B cell (primary cell): ENCODE measurements at regions not wholly inside any gene's neighbourhood (a gene's known extent, or its start where the extent isn't known, plus 50 kb on each side); places are given as distances from the start of the nearest gene placed in this dataset.

Source experiments
- ATAC-seq: fragments of 200-7000 bp; cut with Tn5 transposase; one replicate; pipeline ENCODE4 v1.10.0; 2021; ENCODE audit warnings: low read depth, mild to moderate bottlenecking, moderate number of reproducible peaks, moderate library complexity
- CTCF ChIA-PET: fragments of 350-600 bp; sonication (Branson Sonifier 250); formaldehyde crosslinking; loops from one replicate; lab custom pipeline; 2021; ENCODE audit warnings: antibody characterized with exemption, inconsistent platforms; lab: Charles Lee
- POLR2A ChIA-PET: fragments of 350-600 bp; sonication (Branson Sonifier 250); formaldehyde crosslinking; loops from one replicate; lab custom pipeline; 2021; ENCODE audit warnings: antibody characterized with exemption; lab: Charles Lee
- DNase-seq: peaks from one replicate; pipeline ENCODE4 v3.0.0; 2013
- H2AFZ ChIP-seq: 2 replicates; pipeline ENCODE4 v1.6.1; 2012; ENCODE audit warnings: mild to moderate bottlenecking, low read depth, low read length; ENCODE audit not compliant: insufficient read depth, poor library complexity, severe bottlenecking
- H3K27ac ChIP-seq, 2 donors: 1 replicate in 1 of 2; 2 replicates in 1 of 2; pipeline ENCODE4 v1.5.1; 2012 to 2013; ENCODE audit warnings: low read length in 2 of 2, mild to moderate bottlenecking in 2 of 2, moderate library complexity in 1 of 2
- H3K27me3 ChIP-seq, 4 experiments: fragments of 200-600 bp in 1 of 4; sonication (generic) in 1 of 4; replicated peaks in 1 of 4; 1 replicate in 2 of 4; 2 replicates in 2 of 4; pipeline versions ENCODE4 v1.6.1 to v1.7.0; 2013 to 2016; ENCODE audit warnings: low read length in 3 of 4, mild to moderate bottlenecking in 2 of 4, mixed read lengths in 1 of 4, moderate library complexity in 1 of 4; ENCODE audit not compliant: insufficient read depth in 4 of 4, control insufficient read depth in 3 of 4; ENCODE audit errors: control extremely low read depth in 1 of 4
- H3K36me3 ChIP-seq, 2 experiments: replicated peaks in 1 of 2; 1 replicate in 1 of 2; 2 replicates in 1 of 2; pipeline versions ENCODE4 v1.6.1 to v1.7.1; 2013; ENCODE audit warnings: low read length in 1 of 2; ENCODE audit not compliant: insufficient read depth in 2 of 2, control insufficient read depth in 1 of 2; ENCODE audit errors: control extremely low read depth in 1 of 2, extremely low read depth in 1 of 2
- H3K4me1 ChIP-seq, 2 donors: fragments of 200-600 bp in 1 of 2; sonication (generic) in 1 of 2; 1 replicate in 1 of 2; 2 replicates in 1 of 2; pipeline versions ENCODE4 v1.5.1 to v1.6.1; 2013 to 2017; ENCODE audit warnings: low read length in 2 of 2; ENCODE audit not compliant: control insufficient read depth in 2 of 2, insufficient read depth in 2 of 2
- H3K4me2 ChIP-seq: replicated peaks from 2 replicates; pipeline ENCODE3; 2012; ENCODE audit warnings: mild to moderate bottlenecking, low read depth, low read length; ENCODE audit not compliant: poor library complexity, severe bottlenecking
- H3K4me3 ChIP-seq, 5 experiments: fragments of 200-600 bp in 1 of 5; sonication (generic) in 1 of 5; 1 replicate in 3 of 5; 2 replicates in 2 of 5; pipeline versions ENCODE4 v1.5.1 to v1.7.0; 2011 to 2016; ENCODE audit warnings: low read length in 4 of 5, mild to moderate bottlenecking in 4 of 5, low read depth in 2 of 5, control low read depth in 1 of 5, moderate library complexity in 1 of 5; ENCODE audit not compliant: insufficient read depth in 1 of 5; ENCODE audit errors: control extremely low read depth in 1 of 5, extremely low read depth in 1 of 5
- H3K79me2 ChIP-seq: fragments of 200-600 bp; sonication (generic); one replicate; pipeline ENCODE4 v1.6.0; 2016; ENCODE audit warnings: low read length; ENCODE audit not compliant: control insufficient read depth, insufficient read depth
- H3K9ac ChIP-seq: fragments of 200-600 bp; sonication (generic); 2 replicates; pipeline ENCODE4 v1.6.1; 2017; ENCODE audit warnings: mild to moderate bottlenecking, low read length, moderate library complexity
- H3K9me3 ChIP-seq, 3 donors: one replicate each; pipeline versions ENCODE4 v1.6.1 to v1.7.1; 2013; ENCODE audit warnings: low read length in 2 of 3; ENCODE audit not compliant: control insufficient read depth in 2 of 3, insufficient read depth in 1 of 3; ENCODE audit errors: control extremely low read depth in 1 of 3
- H4K20me1 ChIP-seq: 2 replicates; pipeline ENCODE4 v1.6.0; 2012; ENCODE audit warnings: mild to moderate bottlenecking, low read length; ENCODE audit not compliant: insufficient read depth, control insufficient read depth, poor library complexity, severe bottlenecking
- H3K27ac Mint-ChIP-seq: one replicate; pipeline ENCODE4 v1.8.0; 2021; ENCODE audit warnings: mixed read lengths
- H3K27me3 Mint-ChIP-seq: one replicate; pipeline ENCODE4 v1.8.0; 2021; ENCODE audit warnings: mixed read lengths
- H3K4me1 Mint-ChIP-seq: one replicate; pipeline ENCODE4 v1.8.0; 2021; ENCODE audit warnings: mixed read lengths
- H3K4me3 Mint-ChIP-seq: one replicate; pipeline ENCODE4 v1.8.0; 2021; ENCODE audit warnings: mixed read lengths
- H3K9me3 Mint-ChIP-seq: one replicate; pipeline ENCODE4 v1.8.0; 2022; ENCODE audit warnings: mixed read lengths; ENCODE audit not compliant: insufficient read depth
- CTCF ChIP-seq: fragments of 200-600 bp; IDR thresholded peaks from one replicate; pipeline ENCODE4 v1.8.0; 2022; ENCODE audit warnings: antibody characterized with exemption, mild to moderate bottlenecking
- EZH2 ChIP-seq: IDR thresholded peaks from 2 replicates; pipeline ENCODE4 v1.6.1; 2012; ENCODE audit warnings: borderline replicate concordance, low read depth, mild to moderate bottlenecking, moderate library complexity, low read length; ENCODE audit not compliant: insufficient read depth, poor library complexity, severe bottlenecking
- WGBS: methylation state at CpG from one replicate; pipeline ENCODE4 v1.1.5; 2013; ENCODE audit warnings: missing lambda C conversion rate; ENCODE audit not compliant: insufficient coverage; 5-methylcytosine and 5-hydroxymethylcytosine counted together
- intact Hi-C: fragments of 100-400 bp; cut with micrococcal nuclease; formaldehyde crosslinking; loops from one replicate; pipeline ENCODE4 v1.10.0; 2022

GRCh38 chr2:3929374-3929773 lies 226.0 kb downstream of the DCDC2C start:
- intact Hi-C loops = no loop called here
- no peak overlapping the region for H3K4me3 ChIP-seq
- no peaks in the 10 kb centered on the region for H3K79me2 ChIP-seq
- H3K4me1 ChIP-seq = no peaks in the 10 kb centered on the region
- H3K4me2 ChIP-seq = no peak overlapping the region
- DNase-seq (no peak), ATAC-seq (no peak)
- no peaks in the 10 kb centered on the region for H3K36me3 ChIP-seq
- ChIA-PET CTCF (no interaction called here), POLR2A (no interaction called here)
- peaks cover 8% of the 10 kb centered on the region for H3K9me3 Mint-ChIP-seq
- H3K27ac Mint-ChIP-seq = no peak overlapping the region
- no peaks in the 10 kb centered on the region for H3K27me3 Mint-ChIP-seq
- TF ChIP-seq CTCF = no peak
- TF ChIP-seq EZH2 = no peak
- H3K4me3 Mint-ChIP-seq = no peak overlapping the region
- H3K9me3 ChIP-seq = peaks cover 0 to 11% (median 0%) of the 10 kb centered on the region in 3 donors
- no peaks in the 10 kb centered on the region for H3K4me1 Mint-ChIP-seq
- no peaks in the 10 kb centered on the region for H3K27me3 ChIP-seq
- no CpG with 5 or more reads among the region's 3 CpGs for WGBS
- H3K27ac ChIP-seq = no peak overlapping the region
- no peaks in the 10 kb centered on the region for H4K20me1 ChIP-seq
- H2AFZ ChIP-seq = no peak overlapping the region
- H3K9ac ChIP-seq = no peak overlapping the region

GRCh38 chr2:3930246-3930645 lies 226.9 kb downstream of the DCDC2C start:
- Histone ChIP-seq H3K9me3 (peaks cover 0 to 8% (median 0%) of the 10 kb centered on the region in 3 donors), H2AFZ (no peak overlapping the region), H3K4me3 (no peak overlapping the region), H3K4me2 (no peak overlapping the region), H4K20me1 (no peaks in the 10 kb centered on the region), H3K36me3 (no peaks in the 10 kb centered on the region), H3K27me3 (no peaks in the 10 kb centered on the region), H3K9ac (no peak overlapping the region), H3K4me1 (no peaks in the 10 kb centered on the region), H3K27ac (no peak overlapping the region), H3K79me2 (no peaks in the 10 kb centered on the region)
- no peaks in the 10 kb centered on the region for H3K4me1 Mint-ChIP-seq
- no peak overlapping the region for H3K4me3 Mint-ChIP-seq
- no peak for DNase-seq
- ATAC-seq = no peak
- no peak overlapping the region for H3K27ac Mint-ChIP-seq
- CTCF ChIA-PET = no interaction called here
- POLR2A ChIA-PET = no interaction called here
- 60% methylated on average over 3 of the region's 8 CpGs for WGBS
- TF ChIP-seq CTCF (no peak), EZH2 (no peak)
- H3K9me3 Mint-ChIP-seq = peaks cover 8% of the 10 kb centered on the region
- no peaks in the 10 kb centered on the region for H3K27me3 Mint-ChIP-seq
- intact Hi-C loops = no loop called here
